ENCODE measurements at regions not wholly inside any gene's neighbourhood (a gene's known extent, or its start where the extent isn't known, plus 50 kb on each side); places are given as distances from the start of the nearest gene placed in this dataset.

- H3K4me2 ChIP-seq = no peak overlapping the region
Measured at GRCh38 chr2:71888751-71889445, 258.8 kb downstream of the CYP26B1 start.

GRCh38 chr2:71887196-71887595, 260.5 kb downstream of the CYP26B1 start:
- H3K4me3 ChIP-seq (IDR thresholded peaks at IDR 0.05; ENCODE audit: insufficient read depth, low read depth, low read length) = no peak overlapping the region
- no peaks in the 10 kb centered on the region for H3K4me1 ChIP-seq (ENCODE audit: low read depth, poor library complexity, severe bottlenecking)
- H3K36me3 ChIP-seq (ENCODE audit: insufficient read depth) = no peaks in the 10 kb centered on the region
- H3K27me3 ChIP-seq (ENCODE audit: insufficient read depth, low read depth) = no peaks in the 10 kb centered on the region
- no peaks in the 10 kb centered on the region for H3K79me2 ChIP-seq (ENCODE audit: insufficient read depth, low read depth)
- no peak for TF ChIP-seq CTCF (conservative IDR thresholded peaks at IDR 0.05; ENCODE audit: low read depth, low read length)
- H3K4me2 ChIP-seq = no peak overlapping the region
- H2AFZ ChIP-seq (ENCODE audit: low read depth) = no peak overlapping the region
- no peaks in the 10 kb centered on the region for H4K20me1 ChIP-seq (ENCODE audit: insufficient read depth)
- H3K27ac ChIP-seq = no peak overlapping the region
- H3K9ac ChIP-seq = no peak overlapping the region

More at GRCh38 chr2:71888751-71889445, 258.8 kb downstream of the CYP26B1 start:
- H2AFZ ChIP-seq (ENCODE audit: low read depth) = no peak overlapping the region
- H3K27ac ChIP-seq = no peak overlapping the region
- H3K4me3 ChIP-seq (IDR thresholded peaks at IDR 0.05; ENCODE audit: insufficient read depth, low read depth, low read length) = no peak overlapping the region
- no peak for TF ChIP-seq CTCF (conservative IDR thresholded peaks at IDR 0.05; ENCODE audit: low read depth, low read length)
- no peaks in the 10 kb centered on the region for H3K36me3 ChIP-seq (ENCODE audit: insufficient read depth)
- no peaks in the 10 kb centered on the region for H3K79me2 ChIP-seq (ENCODE audit: insufficient read depth, low read depth)
- no peaks in the 10 kb centered on the region for H3K27me3 ChIP-seq (ENCODE audit: insufficient read depth, low read depth)
- no peak overlapping the region for H3K9ac ChIP-seq
- H4K20me1 ChIP-seq (ENCODE audit: insufficient read depth) = no peaks in the 10 kb centered on the region
- no peaks in the 10 kb centered on the region for H3K4me1 ChIP-seq (ENCODE audit: low read depth, poor library complexity, severe bottlenecking)

GRCh38 chr2:71886241-71886640, 261.4 kb downstream of the CYP26B1 start:
- Histone ChIP-seq H3K27ac (no peak overlapping the region), H2AFZ (ENCODE audit: low read depth) (no peak overlapping the region), H3K9ac (no peak overlapping the region), H3K79me2 (ENCODE audit: insufficient read depth, low read depth) (no peaks in the 10 kb centered on the region), H3K27me3 (ENCODE audit: insufficient read depth, low read depth) (no peaks in the 10 kb centered on the region), H3K4me1 (ENCODE audit: low read depth, poor library complexity, severe bottlenecking) (no peaks in the 10 kb centered on the region), H3K4me2 (no peak overlapping the region), H3K4me3 (IDR thresholded peaks at IDR 0.05; ENCODE audit: insufficient read depth, low read depth, low read length) (no peak overlapping the region), H3K36me3 (ENCODE audit: insufficient read depth) (no peaks in the 10 kb centered on the region), H4K20me1 (ENCODE audit: insufficient read depth) (no peaks in the 10 kb centered on the region)
- TF ChIP-seq CTCF (conservative IDR thresholded peaks at IDR 0.05; ENCODE audit: low read depth, low read length) = no peak

- H3K27me3 ChIP-seq (ENCODE audit: insufficient read depth, low read depth) = no peaks in the 10 kb centered on the region
- no peaks in the 10 kb centered on the region for H3K4me1 ChIP-seq (ENCODE audit: low read depth, poor library complexity, severe bottlenecking)
- H3K4me3 ChIP-seq (IDR thresholded peaks at IDR 0.05; ENCODE audit: insufficient read depth, low read depth, low read length) = no peak overlapping the region
- H3K36me3 ChIP-seq (ENCODE audit: insufficient read depth) = no peaks in the 10 kb centered on the region
- no peak overlapping the region for H3K27ac ChIP-seq
- H3K9ac ChIP-seq = no peak overlapping the region
- no peak overlapping the region for H3K4me2 ChIP-seq
- no peaks in the 10 kb centered on the region for H3K79me2 ChIP-seq (ENCODE audit: insufficient read depth, low read depth)
- TF ChIP-seq CTCF (conservative IDR thresholded peaks at IDR 0.05; ENCODE audit: low read depth, low read length) = no peak
- no peak overlapping the region for H2AFZ ChIP-seq (ENCODE audit: low read depth)
- H4K20me1 ChIP-seq (ENCODE audit: insufficient read depth) = no peaks in the 10 kb centered on the region
Measured at GRCh38 chr2:71884303-71885042, 263.2 kb downstream of the CYP26B1 start.
